WTC11 (cell line): ENCODE measurements at regions not wholly inside any gene's neighbourhood (a gene's known extent, or its start where the extent isn't known, plus 50 kb on each side); places are given as distances from the start of the nearest gene placed in this dataset.

Experiments
- ATF2 ChIP-seq: sonication (generic); formaldehyde crosslinking; IDR thresholded peaks from 2 replicates; pipeline ENCODE4 v1.8.1; 2022; ENCODE audit warnings: low read depth, missing genetic modification reagents, borderline replicate concordance
- CBFB ChIP-seq: sonication (generic); formaldehyde crosslinking; IDR thresholded peaks from 2 replicates; pipeline ENCODE4 v1.8.1; 2022; ENCODE audit warnings: mild to moderate bottlenecking, low read depth, missing genetic modification reagents
- CREM ChIP-seq: sonication (generic); formaldehyde crosslinking; IDR thresholded peaks from 2 replicates; pipeline ENCODE4 v1.8.1; 2022; ENCODE audit warnings: mild to moderate bottlenecking, missing genetic modification reagents, moderate library complexity
- CTCF ChIP-seq: fragments of 200-600 bp; IDR thresholded peaks from 2 replicates; pipeline ENCODE4 v1.8.0; 2022; ENCODE audit warnings: antibody characterized with exemption
- ESRRA ChIP-seq: sonication (generic); formaldehyde crosslinking; IDR thresholded peaks from 2 replicates; pipeline ENCODE4 v1.8.1; 2022; ENCODE audit warnings: mild to moderate bottlenecking, missing genetic modification reagents, borderline replicate concordance
- ETV6 ChIP-seq: sonication (generic); formaldehyde crosslinking; IDR thresholded peaks from 2 replicates; pipeline ENCODE4 v1.8.1; 2022; ENCODE audit warnings: mild to moderate bottlenecking, missing genetic modification reagents
- IRF1 ChIP-seq: sonication (generic); formaldehyde crosslinking; IDR thresholded peaks from 2 replicates; pipeline ENCODE4 v1.8.0; 2023; ENCODE audit warnings: missing genetic modification reagents
- PREB ChIP-seq: sonication (generic); formaldehyde crosslinking; IDR thresholded peaks from 2 replicates; pipeline ENCODE4 v1.8.1; 2022; ENCODE audit warnings: mild to moderate bottlenecking, missing genetic modification reagents, moderate library complexity, borderline replicate concordance
- SMAD3 ChIP-seq: sonication (generic); formaldehyde crosslinking; IDR thresholded peaks from 2 replicates; pipeline ENCODE4 v1.8.0; 2022; ENCODE audit warnings: missing genetic modification reagents, mild to moderate bottlenecking, borderline replicate concordance
- TEAD1 ChIP-seq: sonication (generic); formaldehyde crosslinking; IDR thresholded peaks from 2 replicates; pipeline ENCODE4 v1.8.0; 2022; ENCODE audit warnings: mild to moderate bottlenecking, missing genetic modification reagents
- TEAD4 ChIP-seq: sonication (generic); formaldehyde crosslinking; IDR thresholded peaks from 2 replicates; pipeline ENCODE4 v1.8.0; 2022; ENCODE audit warnings: mild to moderate bottlenecking, missing genetic modification reagents
- USF2 ChIP-seq: sonication (generic); formaldehyde crosslinking; IDR thresholded peaks from 2 replicates; pipeline ENCODE4 v1.8.1; 2023; ENCODE audit warnings: mild to moderate bottlenecking, missing genetic modification reagents, moderate library complexity
- ZBTB43 ChIP-seq: sonication (generic); formaldehyde crosslinking; IDR thresholded peaks from 2 replicates; pipeline ENCODE4 v1.8.1; 2023; ENCODE audit warnings: mild to moderate bottlenecking, missing genetic modification reagents

GRCh38 chr3:104849070-104849469 lies 517.6 kb upstream of the ALCAM start:
- no peak for TF ChIP-seq ESRRA
- TF ChIP-seq CREM (CRISPR knock-in tag): no peak
- TF ChIP-seq CTCF: no peak
- TF ChIP-seq ZBTB43 (CRISPR knock-in tag): no peak
- no peak for TF ChIP-seq PREB (CRISPR knock-in tag)
- TF ChIP-seq IRF1 (CRISPR knock-in tag): no peak
- TF ChIP-seq SMAD3 (CRISPR knock-in tag): no peak
- no peak for TF ChIP-seq TEAD1
- no peak for TF ChIP-seq TEAD4 (CRISPR knock-in tag)
- no peak for TF ChIP-seq ETV6 (CRISPR knock-in tag)
- no peak for TF ChIP-seq USF2 (CRISPR knock-in tag)
- no peak for TF ChIP-seq CBFB (CRISPR knock-in tag)
- no peak for TF ChIP-seq ATF2
